ENCODE measurements at regions not wholly inside any gene's neighbourhood (a gene's known extent, or its start where the extent isn't known, plus 50 kb on each side); places are given as distances from the start of the nearest gene placed in this dataset.

DNA sequence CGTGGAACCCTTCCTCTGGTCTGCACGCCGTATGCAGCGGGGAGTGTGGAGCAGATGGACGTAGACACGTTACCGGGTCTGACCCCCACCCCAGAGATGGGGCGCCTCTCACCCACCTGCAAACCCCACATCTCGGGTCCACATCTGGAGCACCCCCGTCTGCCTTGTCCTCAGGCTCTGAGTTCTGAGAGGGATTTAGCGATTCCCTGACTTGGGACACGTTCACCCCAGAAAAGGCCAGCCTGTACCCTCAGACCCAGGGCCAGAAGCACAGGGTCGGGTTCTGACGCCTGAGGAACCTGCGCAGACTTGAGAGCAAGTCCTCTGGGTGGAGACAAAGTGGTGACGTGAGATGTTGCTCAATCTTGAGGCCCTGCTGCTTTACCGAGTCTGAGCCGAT is 1138.5 kb downstream of the BRD1 start:
- DNase-seq (ENCODE audit: low spot score): no peak
- no peak for FAIRE-seq

DNA sequence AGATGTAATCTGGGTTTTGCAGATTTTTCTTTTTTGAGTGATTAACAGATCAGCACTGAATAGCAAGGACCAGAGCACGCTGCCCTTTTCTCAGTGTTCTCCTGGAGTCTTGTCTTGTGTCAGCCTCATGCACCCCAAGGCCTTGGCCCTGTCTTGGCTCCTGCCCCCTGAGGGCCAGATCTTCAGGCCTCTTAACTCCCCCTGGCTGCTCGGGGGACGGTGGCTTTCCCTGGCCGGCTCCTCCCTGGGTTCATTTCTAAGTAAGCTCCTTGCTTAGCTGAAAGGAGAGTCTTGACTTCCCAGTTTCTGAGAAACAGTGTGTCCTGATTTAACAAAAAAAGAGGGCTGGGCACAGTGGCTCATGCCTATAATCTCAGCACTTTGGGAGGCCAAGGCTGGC is 1139.3 kb downstream of the BRD1 start:
- DNase-seq (ENCODE audit: low spot score): no peak
- FAIRE-seq: no peak

DNA sequence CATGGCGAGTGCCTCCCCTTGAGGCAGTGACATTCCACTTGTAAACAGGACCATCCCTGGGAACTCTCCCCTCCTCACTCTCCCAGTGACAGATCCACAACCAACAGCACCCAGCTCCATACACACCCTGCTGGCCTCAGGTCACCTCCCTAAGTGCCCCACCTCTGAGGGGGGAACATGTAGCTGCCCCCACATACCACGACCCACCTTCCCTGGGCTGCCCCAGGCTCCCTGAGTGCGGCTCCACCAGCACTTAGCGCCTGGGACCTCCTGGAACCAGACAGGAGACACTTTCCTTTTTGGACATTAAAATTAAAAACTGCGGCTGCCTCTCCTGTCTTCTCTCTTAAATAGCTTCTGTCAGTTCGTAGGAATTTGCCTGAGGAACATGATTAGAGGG is 1140.1 kb downstream of the BRD1 start:
- FAIRE-seq (no peak), DNase-seq (ENCODE audit: low spot score) (no peak)

DNA sequence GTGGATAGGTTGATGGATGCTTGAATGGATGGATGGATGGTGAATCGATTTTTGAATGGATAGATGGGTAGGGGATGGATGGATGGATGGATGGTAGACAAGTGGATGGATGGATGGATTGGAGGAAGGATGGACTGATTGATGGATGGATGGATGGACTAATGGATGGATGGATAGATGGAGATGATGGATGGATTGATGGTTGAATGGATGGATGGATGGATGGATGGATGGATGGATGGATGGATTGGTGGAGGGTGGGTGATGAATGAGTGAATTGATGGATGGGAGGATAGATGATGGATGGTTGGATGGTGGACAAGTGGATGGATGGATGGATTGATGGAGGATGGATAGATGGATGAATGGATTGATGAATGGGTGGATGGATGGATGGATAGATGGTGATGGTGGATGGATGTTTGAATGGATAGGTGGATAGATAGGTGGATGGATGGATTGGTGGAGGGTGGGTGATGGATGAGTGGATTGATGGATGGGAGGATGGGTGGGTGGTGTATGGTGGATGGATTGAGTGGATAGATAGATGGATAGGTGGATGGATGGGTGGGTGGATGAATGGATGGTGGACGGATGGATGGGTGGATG is 1140.9 kb downstream of the BRD1 start:
- peak; percentile 80 for FAIRE-seq
- DNase-seq (ENCODE audit: low spot score): no peak

DNA sequence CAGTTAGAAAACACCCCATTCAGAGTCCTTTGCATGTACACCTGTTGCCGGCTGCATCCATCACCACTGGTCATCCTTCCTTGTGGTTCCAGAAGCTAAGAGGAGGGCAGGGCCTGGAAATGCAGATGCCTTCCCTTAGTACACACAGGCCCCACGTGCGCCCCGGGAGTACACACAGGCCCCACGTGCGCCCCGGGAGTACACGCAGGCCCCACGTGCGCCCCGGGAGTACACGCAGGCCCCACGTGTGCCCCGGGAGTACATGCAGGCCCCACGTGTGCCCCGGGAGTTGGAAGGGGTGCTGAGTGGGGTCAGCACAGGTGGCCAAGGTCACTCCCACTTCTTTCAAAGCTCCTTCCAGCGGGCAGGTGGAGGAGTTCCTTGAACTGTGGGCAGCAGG is 1141.9 kb downstream of the BRD1 start:
- FAIRE-seq: no peak

DNA sequence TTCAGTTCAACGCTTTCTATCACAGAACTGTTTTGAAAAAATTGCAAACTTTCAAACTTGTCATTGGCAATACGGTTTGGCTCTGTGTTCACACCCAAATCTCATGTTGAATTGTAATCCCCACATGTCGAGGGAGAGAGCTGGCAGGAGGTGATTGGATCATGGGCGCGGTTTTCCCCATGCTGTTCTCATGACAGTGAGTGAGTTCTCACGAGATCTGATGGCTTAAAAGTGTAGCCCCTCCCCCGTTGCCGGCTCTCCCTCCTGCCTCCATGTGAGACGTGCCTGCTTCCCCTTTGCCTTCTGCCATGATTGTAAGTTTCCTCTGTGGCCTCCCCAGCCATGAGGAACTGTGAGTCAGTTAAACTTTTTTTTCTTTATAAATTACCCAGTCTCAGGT is 1144.0 kb downstream of the BRD1 start:
- no peak for FAIRE-seq
- DNase-seq (ENCODE audit: low spot score): no peak

More for the DNA sequence above, 1141.9 kb downstream of the BRD1 start:
- no peak for DNase-seq (ENCODE audit: low spot score)

DNA sequence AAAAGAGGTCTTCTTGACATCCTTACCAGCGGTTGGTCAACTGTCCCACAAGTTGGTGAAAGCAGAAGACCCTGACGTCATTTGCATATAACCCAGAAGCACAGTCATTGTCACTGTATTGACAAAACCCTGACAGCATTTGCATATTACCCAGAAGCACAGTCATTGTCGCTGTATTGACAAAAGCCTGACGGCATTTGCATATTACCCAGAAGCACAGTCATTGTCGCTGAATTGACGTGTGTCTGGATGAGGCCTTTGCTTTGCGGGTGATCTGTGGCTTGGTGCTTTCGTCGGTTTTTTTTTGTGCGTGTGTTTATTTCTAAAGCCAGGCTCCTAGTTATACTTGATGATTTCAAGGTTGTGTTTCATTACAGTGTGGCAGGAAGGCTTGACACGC is 1145.2 kb downstream of the BRD1 start:
- no peak for DNase-seq (ENCODE audit: low spot score)
- FAIRE-seq: no peak

DNA sequence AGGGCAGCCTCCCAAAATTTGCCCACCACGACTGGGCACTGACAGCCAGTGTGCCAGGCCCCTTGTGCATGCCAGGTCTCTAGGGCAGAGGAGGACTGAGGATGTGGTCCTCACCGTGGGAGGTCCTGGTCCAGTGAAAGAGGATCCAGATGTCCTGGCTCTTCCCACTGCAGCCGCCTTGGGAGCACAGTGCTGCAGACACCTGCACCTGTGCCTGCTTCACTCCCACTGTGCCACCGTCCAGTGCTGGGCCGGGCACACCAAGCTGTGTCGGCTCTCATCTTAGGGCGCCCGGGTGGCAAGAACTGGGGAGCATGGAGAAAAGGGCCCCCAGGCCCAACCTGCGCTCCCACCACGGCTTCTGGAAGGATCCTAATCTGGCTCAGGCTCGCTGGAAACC is 1147.1 kb downstream of the BRD1 start:
- no peak for FAIRE-seq

DNA sequence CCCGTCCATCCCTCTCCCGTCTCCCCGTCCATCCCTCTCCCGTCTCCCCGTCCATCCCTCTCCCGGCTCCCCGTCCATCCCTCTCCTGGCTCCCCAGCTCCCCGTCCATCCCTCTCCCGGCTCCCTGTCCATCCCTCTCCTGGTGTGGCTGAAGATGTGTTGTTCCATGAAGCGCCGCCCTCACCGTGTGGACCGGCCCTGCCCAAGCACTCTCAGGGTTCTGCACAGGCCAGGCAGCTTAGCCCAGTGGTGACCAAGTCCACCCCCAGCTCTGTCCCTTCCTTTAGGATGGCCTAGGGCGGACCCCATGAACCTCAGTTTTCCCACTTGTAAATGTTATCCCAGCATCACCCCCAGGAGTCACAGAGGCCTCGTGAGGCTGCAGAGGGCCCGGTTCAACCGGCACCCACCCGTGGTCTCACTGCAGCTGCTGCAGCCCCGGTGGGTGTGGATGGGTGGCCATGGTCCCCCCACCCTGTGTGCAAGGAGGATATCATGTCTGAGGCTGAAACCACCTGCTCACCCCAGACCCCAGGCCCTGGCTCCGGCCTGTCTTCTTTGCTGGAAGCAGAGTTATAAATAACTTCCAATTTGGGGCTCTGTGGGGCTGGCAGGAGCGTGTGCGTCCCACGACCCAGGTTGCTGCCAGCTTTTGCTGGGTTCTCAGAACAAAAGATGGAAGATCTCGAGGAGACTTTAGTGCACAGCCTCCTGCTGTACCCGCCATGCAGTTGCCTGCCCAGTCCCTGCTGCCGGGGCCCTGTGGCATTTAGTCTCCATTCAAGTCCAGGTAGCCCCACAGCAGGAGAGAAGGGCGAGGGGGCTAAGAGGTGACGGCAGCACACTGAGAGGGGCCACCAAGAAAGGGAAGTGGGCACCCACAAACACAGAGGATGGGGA is 1147.8 kb downstream of the BRD1 start:
- no peak for FAIRE-seq
- DNase-seq (ENCODE audit: low spot score): no peak

More for the DNA sequence above, 1147.1 kb downstream of the BRD1 start:
- no peak for DNase-seq (ENCODE audit: low spot score)

DNA sequence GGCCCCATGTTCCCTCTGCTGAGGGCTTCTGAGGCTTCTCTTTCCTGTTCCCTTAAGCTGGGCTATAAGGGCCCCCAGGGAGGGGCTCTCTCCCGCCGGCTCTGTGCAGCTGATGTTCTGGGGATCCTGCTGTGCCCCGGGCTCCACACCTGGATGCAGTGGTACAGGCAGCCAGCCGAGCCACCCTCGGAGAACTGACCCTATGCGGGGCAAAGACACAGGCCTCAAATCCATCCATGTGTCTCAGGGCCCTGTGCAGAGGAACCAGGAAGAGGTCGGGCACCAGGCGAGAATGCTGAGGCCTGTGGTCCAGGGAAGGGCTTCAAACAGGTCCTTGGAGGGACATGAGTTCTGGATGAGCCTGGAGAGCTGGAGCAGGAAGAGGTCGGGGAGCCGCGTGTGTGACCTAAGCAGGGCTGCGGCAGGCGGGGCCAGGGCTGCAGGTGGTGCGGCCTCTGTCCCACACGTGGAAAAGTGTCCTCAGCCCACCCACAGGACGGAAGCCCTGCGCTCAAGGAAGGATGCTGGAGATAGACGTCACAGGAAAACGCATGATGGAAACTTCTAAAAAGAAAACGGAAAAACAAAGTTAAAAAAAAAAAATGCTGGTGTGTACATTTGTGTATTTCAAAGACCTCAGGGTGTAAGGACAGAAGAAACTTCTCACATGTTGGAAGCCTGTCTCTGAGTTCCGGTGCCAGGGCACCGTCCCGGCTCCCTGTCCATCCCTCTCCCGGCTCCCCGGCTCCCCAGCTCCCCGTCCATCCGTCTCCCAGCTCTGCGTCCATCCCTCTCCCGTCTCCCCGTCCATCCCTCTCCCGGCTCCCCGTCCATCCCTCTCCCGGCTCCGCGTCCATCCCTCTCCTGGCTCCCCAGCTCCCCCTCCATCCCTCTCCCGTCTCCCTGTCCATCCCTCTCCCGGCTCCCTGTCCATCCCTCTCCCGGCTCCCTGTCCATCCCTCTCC is 1149.2 kb downstream of the BRD1 start:
- FAIRE-seq (no peak), DNase-seq (ENCODE audit: low spot score) (no peak)

DNA sequence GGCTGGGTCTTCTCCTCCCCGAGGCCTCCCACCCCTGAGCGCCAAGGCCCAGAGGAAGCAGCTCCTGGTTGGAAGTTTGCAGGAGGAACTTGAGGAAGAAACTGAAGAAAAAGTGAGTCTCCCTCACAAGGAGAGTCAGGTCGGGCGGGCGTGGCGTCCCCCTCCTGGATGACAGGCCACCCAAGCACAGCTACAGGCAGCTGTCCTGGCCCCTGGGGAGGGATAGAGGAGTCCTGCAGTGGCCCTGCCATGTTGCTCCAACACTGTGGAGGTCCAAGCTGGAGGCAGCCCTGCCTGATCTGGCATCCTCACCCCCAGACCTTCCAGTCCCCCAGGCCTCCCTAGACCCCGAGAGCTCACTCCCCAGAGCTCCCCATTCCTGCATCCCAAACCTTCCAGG is 1150.1 kb downstream of the BRD1 start:
- FAIRE-seq (no peak), DNase-seq (ENCODE audit: low spot score) (no peak)

DNA sequence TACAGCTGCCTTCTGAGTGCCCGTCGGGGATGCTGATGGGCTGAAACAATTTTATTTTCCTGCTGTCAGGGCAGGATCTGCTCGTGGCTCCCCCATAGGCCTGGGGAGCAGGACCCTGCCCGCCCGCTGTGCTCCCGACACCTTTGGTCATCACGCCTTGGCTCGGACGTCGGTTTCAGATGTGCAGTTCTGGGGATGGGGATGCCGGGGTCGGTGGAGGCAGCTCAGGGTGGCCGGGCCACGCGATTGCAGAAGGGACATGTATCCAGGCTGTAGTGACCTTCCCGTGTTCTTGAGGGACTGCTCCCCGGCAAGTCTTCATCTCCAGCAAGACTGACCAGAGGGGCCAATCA is 1150.5 kb downstream of the BRD1 start:
- no peak for FAIRE-seq
- no peak for DNase-seq (ENCODE audit: low spot score)

DNA sequence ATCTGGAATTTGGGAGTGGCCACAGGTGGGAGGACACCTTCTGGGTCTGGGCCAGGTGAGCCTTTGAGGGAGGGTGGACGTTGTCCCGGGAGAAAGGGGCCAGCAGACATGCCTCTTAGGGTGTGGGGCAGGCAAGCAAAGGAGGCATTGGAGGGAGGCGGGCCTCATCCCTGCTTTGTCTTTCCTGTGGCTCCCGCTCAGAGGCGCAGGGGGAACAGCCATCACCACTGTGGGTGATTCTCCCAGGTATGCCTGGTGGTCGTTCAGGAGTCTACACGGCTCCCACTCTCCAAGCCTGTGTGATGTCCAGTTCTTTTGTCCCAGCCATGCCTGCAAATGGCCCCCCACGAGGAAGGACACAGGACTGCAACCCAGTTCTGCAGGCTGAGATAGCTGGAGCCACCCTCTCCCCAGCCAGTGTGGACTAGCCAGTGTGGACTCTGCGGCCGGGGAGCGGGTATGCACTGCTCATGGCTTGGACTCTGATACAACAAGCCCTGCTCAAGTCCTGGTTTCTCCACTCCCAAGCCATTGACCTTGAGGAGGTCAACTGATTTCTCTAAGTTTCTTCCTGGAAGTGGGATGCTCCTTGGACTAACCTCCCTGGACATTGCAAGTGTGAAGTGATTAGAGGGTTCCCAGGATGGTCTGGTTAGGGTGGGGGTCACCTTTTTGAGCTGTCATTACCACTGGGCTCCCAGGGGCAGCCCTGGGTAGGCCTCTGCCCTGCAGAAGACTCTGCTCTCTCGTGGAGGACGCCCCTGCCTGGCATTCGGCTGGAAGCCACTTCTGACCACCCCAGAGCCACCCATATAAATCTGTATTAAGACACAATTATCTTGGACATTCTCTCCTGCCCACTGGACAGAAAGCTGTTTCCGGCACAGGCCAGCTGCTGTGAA is 1151.2 kb downstream of the BRD1 start:
- FAIRE-seq (no peak), DNase-seq (ENCODE audit: low spot score) (no peak)

DNA sequence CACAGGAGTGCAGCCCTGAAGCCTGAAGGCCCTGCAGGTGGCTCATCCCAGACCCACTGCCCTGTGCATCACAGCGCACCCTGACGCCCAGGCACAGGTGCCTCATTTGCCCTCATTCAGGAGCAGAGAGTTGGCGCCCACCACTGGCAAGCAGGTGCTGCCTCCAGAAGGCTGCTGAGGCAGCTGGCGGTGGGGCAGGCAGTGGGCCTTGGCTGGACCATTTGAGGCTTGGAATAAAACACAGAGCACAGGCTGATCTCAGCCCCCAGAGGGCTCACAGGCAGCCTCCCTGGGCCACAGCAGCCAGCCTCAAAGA is 1151.9 kb downstream of the BRD1 start:
- FAIRE-seq (no peak), DNase-seq (ENCODE audit: low spot score) (no peak)

DNA sequence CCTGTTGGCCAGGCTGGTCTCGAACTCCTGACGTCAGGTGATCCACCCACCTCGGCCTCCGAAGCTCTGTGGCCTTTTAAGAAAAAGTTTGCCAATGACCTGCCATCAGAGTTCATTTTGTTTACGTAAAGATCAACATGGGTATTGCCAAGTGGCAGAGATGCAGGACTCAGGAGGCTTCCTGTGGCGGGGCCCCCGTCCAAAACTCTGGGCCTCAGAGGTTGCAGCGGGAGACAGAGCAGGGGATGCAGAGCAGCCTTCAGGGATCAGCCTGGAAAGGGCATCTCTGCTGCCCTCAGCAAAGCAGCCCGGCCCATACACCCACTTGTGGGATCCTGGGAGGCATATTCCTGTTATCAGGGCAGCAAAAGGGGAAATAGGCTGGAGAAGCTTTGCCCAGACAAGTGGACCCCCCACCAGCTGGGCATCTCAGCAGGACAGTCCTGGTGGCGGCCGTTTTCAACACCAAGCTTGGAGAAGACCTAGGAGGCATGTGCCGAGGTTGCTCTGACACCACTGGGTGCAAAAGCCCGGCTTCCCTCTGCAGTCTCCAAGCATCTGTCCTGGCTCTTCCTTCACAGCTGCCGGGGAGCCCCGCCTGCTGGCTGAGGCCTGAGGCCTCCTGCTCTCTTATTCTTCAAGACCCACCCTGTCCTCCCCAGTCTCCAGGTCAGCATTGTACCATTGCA is 1152.4 kb downstream of the BRD1 start:
- no peak for FAIRE-seq
- DNase-seq (ENCODE audit: low spot score): no peak

DNA sequence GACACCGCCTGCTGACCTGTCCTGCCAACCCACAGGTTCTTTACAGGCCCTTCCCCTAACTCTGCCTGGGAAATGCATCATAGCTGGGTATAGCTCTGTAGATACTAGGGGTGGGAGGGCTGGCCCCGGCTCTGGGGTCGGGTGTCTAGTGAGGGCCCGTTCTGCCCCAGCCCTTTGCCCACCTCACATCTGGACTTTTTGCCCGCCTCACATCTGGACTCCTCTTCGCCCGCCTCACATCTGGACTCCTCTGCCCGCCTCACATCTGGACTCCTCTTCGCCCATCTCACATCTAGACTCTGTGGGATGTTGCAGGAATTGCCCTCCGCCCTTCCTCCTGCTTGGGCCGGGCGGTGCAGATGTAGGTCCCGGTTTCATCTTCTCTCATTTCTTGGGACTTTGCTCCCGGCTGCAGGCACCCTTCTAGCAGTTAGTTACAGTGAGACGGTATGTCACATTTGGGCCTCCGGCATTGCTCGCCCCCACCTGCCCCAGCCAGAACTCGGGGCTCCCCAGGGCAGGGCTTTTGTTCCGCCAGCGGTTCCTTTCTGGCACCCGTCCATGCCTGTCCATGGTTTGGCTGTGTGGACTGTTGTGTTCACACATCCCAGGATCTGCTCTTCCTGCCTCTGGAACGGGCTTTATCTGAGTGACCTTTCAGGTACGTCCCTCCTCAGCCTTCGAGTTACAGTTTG is 1153.7 kb downstream of the BRD1 start:
- FAIRE-seq (no peak), DNase-seq (ENCODE audit: low spot score) (no peak)

DNA sequence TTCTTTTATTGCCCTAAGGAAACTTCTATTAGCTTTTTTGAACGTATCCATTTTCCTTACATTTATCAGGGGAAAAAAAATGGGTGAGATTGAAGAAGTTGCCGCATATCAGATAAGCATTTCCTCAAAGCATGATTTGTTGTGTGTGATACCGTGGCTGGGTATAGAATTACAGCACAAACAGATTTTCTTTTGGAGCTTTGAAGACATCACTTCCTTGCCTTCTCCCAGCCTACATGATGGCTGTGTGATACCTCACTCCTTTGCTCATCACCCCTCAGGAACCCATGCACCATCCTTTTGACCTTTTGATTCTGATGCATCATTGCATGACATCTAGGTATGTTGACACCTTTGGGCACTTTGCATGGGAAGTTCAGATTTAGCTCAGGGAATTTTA is 1155.3 kb downstream of the BRD1 start:
- FAIRE-seq: no peak

DNA sequence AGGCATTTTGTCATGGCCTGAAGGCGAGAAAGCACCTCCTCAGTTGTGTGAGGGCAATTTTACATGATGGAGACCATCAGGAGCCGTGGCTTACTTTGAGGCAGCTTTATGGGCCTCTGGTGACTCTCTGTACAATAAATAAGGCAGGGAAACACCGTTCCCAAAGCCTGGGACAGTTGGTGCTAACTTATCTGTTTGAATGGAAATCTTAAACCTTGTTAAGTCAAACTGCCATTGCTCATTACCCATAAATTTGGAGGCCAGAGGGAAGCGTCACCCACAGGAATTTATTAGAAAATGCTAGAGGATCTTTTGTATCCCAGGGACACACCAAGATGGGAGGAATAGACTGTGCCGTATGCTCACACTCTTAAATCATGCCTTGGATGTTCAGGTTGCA is 1156.9 kb downstream of the BRD1 start:
- DNase-seq (ENCODE audit: low spot score) (no peak), FAIRE-seq (no peak)

More for the DNA sequence above, 1155.3 kb downstream of the BRD1 start:
- DNase-seq (ENCODE audit: low spot score): no peak

DNA sequence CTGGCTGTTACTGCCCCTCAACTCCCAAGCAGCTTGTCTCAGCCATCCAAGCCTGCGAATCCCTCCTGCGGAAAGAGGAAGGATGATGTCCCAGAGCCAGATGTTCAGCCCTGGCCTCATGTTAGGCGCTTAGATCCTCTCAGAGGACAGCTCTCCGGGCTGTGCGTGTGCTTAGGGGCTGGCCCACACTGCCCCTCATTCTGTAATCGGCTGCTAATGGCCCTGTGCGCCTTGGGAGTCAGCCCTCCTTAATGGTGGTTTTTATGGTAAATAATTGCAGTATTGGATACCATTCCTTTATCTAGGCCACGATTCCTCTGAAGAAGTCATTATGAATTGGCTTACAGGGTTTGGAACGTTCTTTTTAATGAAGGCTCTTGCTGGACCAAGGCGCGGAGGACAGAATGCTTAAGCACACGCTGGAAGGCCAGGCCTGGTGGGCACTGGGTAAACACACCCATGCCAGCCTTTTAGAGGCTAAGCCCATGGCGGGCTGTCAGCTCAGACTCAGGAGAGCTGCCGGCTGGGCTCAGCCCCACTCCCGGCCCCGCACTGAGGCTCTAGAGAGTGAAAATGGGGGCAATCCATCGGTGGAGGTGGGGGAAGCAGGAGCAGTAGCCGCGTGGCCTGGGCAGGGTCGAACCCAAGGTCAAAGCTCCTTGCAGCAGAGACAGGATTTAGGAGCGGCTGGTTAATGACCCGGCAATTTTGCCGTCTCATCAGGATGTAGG is 1157.5 kb downstream of the BRD1 start:
- FAIRE-seq: no peak
- no peak for DNase-seq (ENCODE audit: low spot score)
